GM23338 (cell line): ENCODE measurements at regions not wholly inside any gene's neighbourhood (a gene's known extent, or its start where the extent isn't known, plus 50 kb on each side); places are given as distances from the start of the nearest gene placed in this dataset.

ENCODE experiments used
- ATAC-seq: fragments of 200-7000 bp; cut with Tn5 transposase; 3 replicates; pipeline ENCODE4 v1.9.1; 2020
- DNase-seq: peaks from one replicate; pipeline ENCODE4 v3.0.0-alpha.2; 2015; ENCODE audit warnings: low spot score
- H2AFZ ChIP-seq: fragments of 200-600 bp; sonication (generic); 2 replicates; pipeline ENCODE4 v1.8.0; 2016; ENCODE audit warnings: antibody characterized with exemption, mild to moderate bottlenecking, moderate library complexity
- H3F3A ChIP-seq: fragments of 200-600 bp; sonication (generic); replicated peaks from 2 replicates; pipeline ENCODE4 v1.8.0; 2017; ENCODE audit warnings: antibody characterized with exemption, mixed run types, low read depth
- H3K27ac ChIP-seq: fragments of 200-600 bp; sonication (generic); 2 replicates; pipeline ENCODE4 v1.6.1; 2016; ENCODE audit warnings: low read depth
- H3K27me3 ChIP-seq: fragments of 200-600 bp; sonication (generic); 2 replicates; pipeline ENCODE4 v1.8.0; 2016; ENCODE audit warnings: mild to moderate bottlenecking, mixed run types, moderate library complexity; ENCODE audit not compliant: insufficient read depth
- H3K36me3 ChIP-seq: fragments of 200-600 bp; sonication (generic); 2 replicates; pipeline ENCODE4 v1.8.0; 2016; ENCODE audit warnings: mild to moderate bottlenecking; ENCODE audit not compliant: insufficient read depth
- H3K4me1 ChIP-seq: fragments of 200-600 bp; sonication (generic); 2 replicates; pipeline ENCODE4 v1.8.0; 2016; ENCODE audit warnings: mild to moderate bottlenecking, moderate library complexity; ENCODE audit not compliant: insufficient read depth
- H3K4me2 ChIP-seq: fragments of 200-600 bp; sonication (generic); 2 replicates; pipeline ENCODE4 v1.7.1; 2017; ENCODE audit warnings: mixed run types
- H3K4me3 ChIP-seq: fragments of 200-600 bp; sonication (generic); 2 replicates; pipeline ENCODE4 v1.6.1; 2016; ENCODE audit warnings: mixed run types
- H3K79me2 ChIP-seq: fragments of 200-600 bp; sonication (generic); replicated peaks from 2 replicates; pipeline ENCODE4 v1.8.0; 2017; ENCODE audit warnings: mild to moderate bottlenecking; ENCODE audit not compliant: insufficient read depth
- H3K9me2 ChIP-seq: fragments of 200-600 bp; sonication (generic); 2 replicates; pipeline ENCODE4 v1.8.0; 2017; ENCODE audit not compliant: insufficient read depth
- H4K20me1 ChIP-seq: fragments of 200-600 bp; sonication (generic); replicated peaks from 2 replicates; pipeline ENCODE4 v1.8.0; 2017; ENCODE audit warnings: mild to moderate bottlenecking; ENCODE audit not compliant: insufficient read depth
- H3K27ac Mint-ChIP-seq: 2 replicates; pipeline ENCODE4 v1.8.0; 2020; ENCODE audit warnings: inconsistent platforms, mild to moderate bottlenecking, moderate library complexity, mixed read lengths
- H3K27me3 Mint-ChIP-seq: 3 replicates; pipeline ENCODE4 v1.8.0; 2022; ENCODE audit warnings: low read depth, mild to moderate bottlenecking, moderate library complexity, mixed read lengths, inconsistent platforms; ENCODE audit not compliant: insufficient read depth, poor library complexity
- H3K36me3 Mint-ChIP-seq: 3 replicates; pipeline ENCODE4 v1.8.0; 2021; ENCODE audit warnings: low read depth, mild to moderate bottlenecking, inconsistent platforms, moderate library complexity, mixed read lengths
- H3K4me1 Mint-ChIP-seq: 3 replicates; pipeline ENCODE4 v1.8.0; 2020; ENCODE audit warnings: mild to moderate bottlenecking, inconsistent platforms, mixed read lengths
- H3K4me3 Mint-ChIP-seq: 3 replicates; pipeline ENCODE4 v1.8.0; 2021; ENCODE audit warnings: moderate library complexity, mild to moderate bottlenecking, inconsistent platforms, mixed read lengths
- H3K9me3 Mint-ChIP-seq: 3 replicates; pipeline ENCODE4 v1.8.0; 2020; ENCODE audit warnings: moderate library complexity, mild to moderate bottlenecking, inconsistent platforms, mixed read lengths
- CREB1 ChIP-seq: fragments of 250-450 bp; sonication (Bioruptor Pico); IDR thresholded peaks from 2 replicates; pipeline ENCODE4 v1.5.0; 2020; ENCODE audit warnings: low read depth, mild to moderate bottlenecking, moderate library complexity
- ETS1 ChIP-seq: IDR thresholded peaks from 2 replicates; pipeline ENCODE4 v1.6.1; 2016; ENCODE audit warnings: antibody characterized with exemption
- EZH2 ChIP-seq: fragments of 200-600 bp; sonication (generic); IDR thresholded peaks from one replicate; pipeline ENCODE4 v1.8.0; 2017; ENCODE audit warnings: antibody characterized with exemption, mild to moderate bottlenecking, low read depth; ENCODE audit not compliant: unreplicated experiment
- EZH2phosphoT487 ChIP-seq: fragments of 200-600 bp; sonication (generic); IDR thresholded peaks from one replicate; pipeline ENCODE4 v1.8.1; 2018; ENCODE audit warnings: antibody characterized with exemption; ENCODE audit not compliant: unreplicated experiment
- JUNB ChIP-seq: IDR thresholded peaks from one replicate; pipeline ENCODE4 v1.6.1; 2016; ENCODE audit warnings: antibody characterized with exemption; ENCODE audit not compliant: unreplicated experiment
- NANOG ChIP-seq: IDR thresholded peaks from 2 replicates; pipeline ENCODE4 v1.6.1; 2016; ENCODE audit warnings: antibody characterized with exemption, borderline replicate concordance
- REST ChIP-seq: IDR thresholded peaks from one replicate; pipeline ENCODE4 v1.6.1; 2018; ENCODE audit warnings: antibody characterized with exemption; ENCODE audit not compliant: unreplicated experiment
- STAT1 ChIP-seq: IDR thresholded peaks from one replicate; pipeline ENCODE4 v1.6.1; 2016; ENCODE audit warnings: antibody characterized with exemption; ENCODE audit not compliant: unreplicated experiment
- ZNF114 ChIP-seq: fragments of 250-450 bp; sonication (Bioruptor Pico); IDR thresholded peaks from 2 replicates; pipeline ENCODE4 v1.5.0; 2020; ENCODE audit warnings: mild to moderate bottlenecking, moderate library complexity
- TF ChIP-seq, protein P1 (sequence below), 2 experiments: fragments of 200-600 bp in 1 of 2; sonication (generic) in 1 of 2; conservative IDR thresholded peaks; 2 replicates each; pipeline versions ENCODE4 v1.5.1 to v1.6.1; 2016 to 2017; ENCODE audit warnings: antibody characterized with exemption in 2 of 2, low read depth in 2 of 2, mild to moderate bottlenecking in 2 of 2, moderate library complexity in 1 of 2
- TF ChIP-seq, protein P2 (sequence below): fragments of 250-450 bp; sonication (Bioruptor Pico); IDR thresholded peaks from 2 replicates; pipeline ENCODE4 v1.5.0; 2020; ENCODE audit warnings: mild to moderate bottlenecking, moderate library complexity

DNA sequence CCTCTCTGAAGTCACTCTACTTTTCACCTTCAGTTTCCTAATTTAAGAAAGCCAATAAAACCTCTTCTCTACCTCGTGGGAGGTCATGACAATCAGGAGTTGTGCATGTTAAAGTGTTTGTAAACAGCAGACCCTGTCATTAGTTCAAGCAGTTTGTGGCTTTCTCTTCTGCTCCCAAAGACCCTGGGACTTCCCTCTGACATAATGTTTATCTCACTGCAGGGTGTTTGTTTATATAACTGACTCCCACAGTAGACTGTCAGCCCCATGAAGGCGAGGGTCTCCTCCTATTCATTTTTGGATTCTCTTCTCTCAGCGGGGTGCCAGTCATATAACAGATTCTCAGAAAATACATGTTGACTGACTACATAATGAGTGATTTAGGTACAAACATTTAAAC is 360.0 kb upstream of the ZNF462 start (continued):
- TF ChIP-seq REST: no peak
- TF ChIP-seq CREB1: no peak

DNA sequence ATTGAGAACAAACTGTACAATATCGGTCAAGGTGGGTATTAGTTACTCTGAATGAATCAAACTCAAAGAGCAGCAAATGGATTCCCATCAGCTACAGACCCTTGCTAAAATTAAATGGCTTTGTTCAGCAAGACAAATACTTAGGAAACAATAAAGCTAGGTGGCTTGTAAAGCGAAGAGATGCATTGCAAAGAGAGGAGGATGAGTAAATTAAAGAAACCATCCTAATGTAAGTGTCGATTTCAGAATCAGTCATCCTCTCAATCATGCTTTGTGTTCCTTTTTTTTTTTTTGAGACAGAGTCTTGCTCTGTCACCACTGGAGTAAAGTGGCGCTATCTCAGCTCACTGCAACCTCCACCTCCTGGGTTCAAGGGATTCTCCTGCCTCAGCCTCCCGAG is 359.2 kb upstream of the ZNF462 start:
- ATAC-seq (no peak), DNase-seq (no peak)
- H3K9me3 Mint-ChIP-seq: peaks cover 18% of the 10 kb centered on the region
- H3K27ac Mint-ChIP-seq: no peak overlapping the region
- H3K27me3 ChIP-seq: no peaks in the 10 kb centered on the region
- H3K4me1 Mint-ChIP-seq: no peaks in the 10 kb centered on the region; the same call in 1 of the 3 replicates
- H3K4me3 Mint-ChIP-seq: no peak overlapping the region
- no peak overlapping the region for H3K27ac ChIP-seq
- H3K9me2 ChIP-seq: no peaks in the 10 kb centered on the region
- no peaks in the 10 kb centered on the region for H3K4me1 ChIP-seq
- no peak overlapping the region for H2AFZ ChIP-seq
- no peak overlapping the region for H3K4me2 ChIP-seq
- no peaks in the 10 kb centered on the region for H4K20me1 ChIP-seq
- H3K79me2 ChIP-seq: no peaks in the 10 kb centered on the region
- H3K27me3 Mint-ChIP-seq: peaks cover 7% of the 10 kb centered on the region
- no peaks in the 10 kb centered on the region for H3K36me3 ChIP-seq
- no peak overlapping the region for H3K4me3 ChIP-seq
- no peaks in the 10 kb centered on the region for H3F3A ChIP-seq
- H3K36me3 Mint-ChIP-seq: 0 out of 3 replicates have a peak, but pooled peaks cover 4% of the 10 kb centered on the region
- TF ChIP-seq NANOG: no peak
- no peak for TF ChIP-seq JUNB
- TF ChIP-seq EZH2: no peak
- no peak for TF ChIP-seq STAT1
- no peak for TF ChIP-seq ZNF114 (CRISPR knock-in tag)
- TF ChIP-seq ETS1: no peak
- TF ChIP-seq, protein P1, sequence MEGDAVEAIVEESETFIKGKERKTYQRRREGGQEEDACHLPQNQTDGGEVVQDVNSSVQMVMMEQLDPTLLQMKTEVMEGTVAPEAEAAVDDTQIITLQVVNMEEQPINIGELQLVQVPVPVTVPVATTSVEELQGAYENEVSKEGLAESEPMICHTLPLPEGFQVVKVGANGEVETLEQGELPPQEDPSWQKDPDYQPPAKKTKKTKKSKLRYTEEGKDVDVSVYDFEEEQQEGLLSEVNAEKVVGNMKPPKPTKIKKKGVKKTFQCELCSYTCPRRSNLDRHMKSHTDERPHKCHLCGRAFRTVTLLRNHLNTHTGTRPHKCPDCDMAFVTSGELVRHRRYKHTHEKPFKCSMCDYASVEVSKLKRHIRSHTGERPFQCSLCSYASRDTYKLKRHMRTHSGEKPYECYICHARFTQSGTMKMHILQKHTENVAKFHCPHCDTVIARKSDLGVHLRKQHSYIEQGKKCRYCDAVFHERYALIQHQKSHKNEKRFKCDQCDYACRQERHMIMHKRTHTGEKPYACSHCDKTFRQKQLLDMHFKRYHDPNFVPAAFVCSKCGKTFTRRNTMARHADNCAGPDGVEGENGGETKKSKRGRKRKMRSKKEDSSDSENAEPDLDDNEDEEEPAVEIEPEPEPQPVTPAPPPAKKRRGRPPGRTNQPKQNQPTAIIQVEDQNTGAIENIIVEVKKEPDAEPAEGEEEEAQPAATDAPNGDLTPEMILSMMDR (conservative IDR thresholded peaks at IDR 0.05; ENCODE audit: low read depth in 2 of 2): no peak
- TF ChIP-seq, protein P2, sequence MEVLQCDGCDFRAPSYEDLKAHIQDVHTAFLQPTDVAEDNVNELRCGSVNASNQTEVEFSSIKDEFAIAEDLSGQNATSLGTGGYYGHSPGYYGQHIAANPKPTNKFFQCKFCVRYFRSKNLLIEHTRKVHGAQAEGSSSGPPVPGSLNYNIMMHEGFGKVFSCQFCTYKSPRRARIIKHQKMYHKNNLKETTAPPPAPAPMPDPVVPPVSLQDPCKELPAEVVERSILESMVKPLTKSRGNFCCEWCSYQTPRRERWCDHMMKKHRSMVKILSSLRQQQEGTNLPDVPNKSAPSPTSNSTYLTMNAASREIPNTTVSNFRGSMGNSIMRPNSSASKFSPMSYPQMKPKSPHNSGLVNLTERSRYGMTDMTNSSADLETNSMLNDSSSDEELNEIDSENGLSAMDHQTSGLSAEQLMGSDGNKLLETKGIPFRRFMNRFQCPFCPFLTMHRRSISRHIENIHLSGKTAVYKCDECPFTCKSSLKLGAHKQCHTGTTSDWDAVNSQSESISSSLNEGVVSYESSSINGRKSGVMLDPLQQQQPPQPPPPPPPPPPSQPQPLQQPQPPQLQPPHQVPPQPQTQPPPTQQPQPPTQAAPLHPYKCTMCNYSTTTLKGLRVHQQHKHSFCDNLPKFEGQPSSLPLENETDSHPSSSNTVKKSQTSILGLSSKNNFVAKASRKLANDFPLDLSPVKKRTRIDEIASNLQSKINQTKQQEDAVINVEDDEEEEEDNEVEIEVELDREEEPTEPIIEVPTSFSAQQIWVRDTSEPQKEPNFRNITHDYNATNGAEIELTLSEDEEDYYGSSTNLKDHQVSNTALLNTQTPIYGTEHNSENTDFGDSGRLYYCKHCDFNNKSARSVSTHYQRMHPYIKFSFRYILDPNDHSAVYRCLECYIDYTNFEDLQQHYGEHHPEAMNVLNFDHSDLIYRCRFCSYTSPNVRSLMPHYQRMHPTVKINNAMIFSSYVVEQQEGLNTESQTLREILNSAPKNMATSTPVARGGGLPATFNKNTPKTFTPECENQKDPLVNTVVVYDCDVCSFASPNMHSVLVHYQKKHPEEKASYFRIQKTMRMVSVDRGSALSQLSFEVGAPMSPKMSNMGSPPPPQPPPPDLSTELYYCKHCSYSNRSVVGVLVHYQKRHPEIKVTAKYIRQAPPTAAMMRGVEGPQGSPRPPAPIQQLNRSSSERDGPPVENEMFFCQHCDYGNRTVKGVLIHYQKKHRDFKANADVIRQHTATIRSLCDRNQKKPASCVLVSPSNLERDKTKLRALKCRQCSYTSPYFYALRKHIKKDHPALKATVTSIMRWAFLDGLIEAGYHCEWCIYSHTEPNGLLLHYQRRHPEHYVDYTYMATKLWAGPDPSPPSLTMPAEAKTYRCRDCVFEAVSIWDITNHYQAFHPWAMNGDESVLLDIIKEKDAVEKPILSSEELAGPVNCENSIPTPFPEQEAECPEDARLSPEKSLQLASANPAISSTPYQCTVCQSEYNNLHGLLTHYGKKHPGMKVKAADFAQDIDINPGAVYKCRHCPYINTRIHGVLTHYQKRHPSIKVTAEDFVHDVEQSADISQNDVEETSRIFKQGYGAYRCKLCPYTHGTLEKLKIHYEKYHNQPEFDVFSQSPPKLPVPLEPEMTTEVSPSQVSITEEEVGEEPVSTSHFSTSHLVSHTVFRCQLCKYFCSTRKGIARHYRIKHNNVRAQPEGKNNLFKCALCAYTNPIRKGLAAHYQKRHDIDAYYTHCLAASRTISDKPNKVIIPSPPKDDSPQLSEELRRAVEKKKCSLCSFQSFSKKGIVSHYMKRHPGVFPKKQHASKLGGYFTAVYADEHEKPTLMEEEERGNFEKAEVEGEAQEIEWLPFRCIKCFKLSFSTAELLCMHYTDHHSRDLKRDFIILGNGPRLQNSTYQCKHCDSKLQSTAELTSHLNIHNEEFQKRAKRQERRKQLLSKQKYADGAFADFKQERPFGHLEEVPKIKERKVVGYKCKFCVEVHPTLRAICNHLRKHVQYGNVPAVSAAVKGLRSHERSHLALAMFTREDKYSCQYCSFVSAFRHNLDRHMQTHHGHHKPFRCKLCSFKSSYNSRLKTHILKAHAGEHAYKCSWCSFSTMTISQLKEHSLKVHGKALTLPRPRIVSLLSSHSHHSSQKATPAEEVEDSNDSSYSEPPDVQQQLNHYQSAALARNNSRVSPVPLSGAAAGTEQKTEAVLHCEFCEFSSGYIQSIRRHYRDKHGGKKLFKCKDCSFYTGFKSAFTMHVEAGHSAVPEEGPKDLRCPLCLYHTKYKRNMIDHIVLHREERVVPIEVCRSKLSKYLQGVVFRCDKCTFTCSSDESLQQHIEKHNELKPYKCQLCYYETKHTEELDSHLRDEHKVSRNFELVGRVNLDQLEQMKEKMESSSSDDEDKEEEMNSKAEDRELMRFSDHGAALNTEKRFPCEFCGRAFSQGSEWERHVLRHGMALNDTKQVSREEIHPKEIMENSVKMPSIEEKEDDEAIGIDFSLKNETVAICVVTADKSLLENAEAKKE (CRISPR knock-in tag): no peak
- no peak for TF ChIP-seq EZH2phosphoT487
